GM10248 (cell line): ENCODE measurements at regions not wholly inside any gene's neighbourhood (a gene's known extent, or its start where the extent isn't known, plus 50 kb on each side); places are given as distances from the start of the nearest gene placed in this dataset.

Experiments used
- CTCF ChIA-PET: fragments of 300-600 bp; sonication (Branson Sonifier 250); formaldehyde crosslinking; extraction: SDS; loops from one replicate; lab custom pipeline; 2021; ENCODE audit warnings: antibody characterized with exemption; lab: Yijun Ruan, JAX
- POLR2A ChIA-PET: fragments of 350-650 bp; sonication (Branson Sonifier 250); formaldehyde crosslinking; extraction: SDS; loops from one replicate; lab custom pipeline; 2020; ENCODE audit warnings: antibody characterized with exemption; lab: Yijun Ruan, JAX
- DNase-seq: peaks from one replicate; pipeline ENCODE4 v3.0.0; 2012; ENCODE audit errors: extremely low spot score
- TF ChIP-seq, protein P1 (sequence below): IDR thresholded peaks from 2 replicates; pipeline ENCODE4 v1.5.1; 2012; ENCODE audit warnings: mild to moderate bottlenecking, low read depth; ENCODE audit errors: extremely low read depth, missing control alignments, control extremely low read depth

DNA sequence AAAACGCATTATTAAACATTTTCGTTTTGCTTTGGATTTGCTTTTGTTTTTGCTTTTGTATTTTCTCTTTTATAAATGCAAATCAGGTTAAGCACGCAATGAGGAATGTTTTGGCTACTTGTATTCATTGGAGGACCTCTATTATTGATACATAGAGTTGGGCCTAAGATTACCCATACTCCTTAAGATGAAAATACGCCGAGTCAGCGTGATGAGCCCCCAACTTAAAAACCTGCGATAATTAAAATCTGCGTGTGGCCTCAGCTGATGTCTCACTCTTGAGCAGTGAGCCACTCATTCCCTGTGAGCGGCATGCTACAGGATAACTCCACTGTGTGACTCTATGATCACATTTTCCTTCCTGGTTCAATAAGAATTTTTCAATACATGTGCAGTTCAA, 518.3 kb downstream of the IRX1 start:
- ChIA-PET POLR2A (no interaction called here), CTCF (interaction anchor here (1.3 to 1.8 kb wide), 2 partner anchors 15 to 18 kb away, joined by 3 to 5 read pairs; no protein-coding TSS in a partner anchor)
- TF ChIP-seq, protein P1, sequence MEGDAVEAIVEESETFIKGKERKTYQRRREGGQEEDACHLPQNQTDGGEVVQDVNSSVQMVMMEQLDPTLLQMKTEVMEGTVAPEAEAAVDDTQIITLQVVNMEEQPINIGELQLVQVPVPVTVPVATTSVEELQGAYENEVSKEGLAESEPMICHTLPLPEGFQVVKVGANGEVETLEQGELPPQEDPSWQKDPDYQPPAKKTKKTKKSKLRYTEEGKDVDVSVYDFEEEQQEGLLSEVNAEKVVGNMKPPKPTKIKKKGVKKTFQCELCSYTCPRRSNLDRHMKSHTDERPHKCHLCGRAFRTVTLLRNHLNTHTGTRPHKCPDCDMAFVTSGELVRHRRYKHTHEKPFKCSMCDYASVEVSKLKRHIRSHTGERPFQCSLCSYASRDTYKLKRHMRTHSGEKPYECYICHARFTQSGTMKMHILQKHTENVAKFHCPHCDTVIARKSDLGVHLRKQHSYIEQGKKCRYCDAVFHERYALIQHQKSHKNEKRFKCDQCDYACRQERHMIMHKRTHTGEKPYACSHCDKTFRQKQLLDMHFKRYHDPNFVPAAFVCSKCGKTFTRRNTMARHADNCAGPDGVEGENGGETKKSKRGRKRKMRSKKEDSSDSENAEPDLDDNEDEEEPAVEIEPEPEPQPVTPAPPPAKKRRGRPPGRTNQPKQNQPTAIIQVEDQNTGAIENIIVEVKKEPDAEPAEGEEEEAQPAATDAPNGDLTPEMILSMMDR: no peak
- DNase-seq: no peak

DNA sequence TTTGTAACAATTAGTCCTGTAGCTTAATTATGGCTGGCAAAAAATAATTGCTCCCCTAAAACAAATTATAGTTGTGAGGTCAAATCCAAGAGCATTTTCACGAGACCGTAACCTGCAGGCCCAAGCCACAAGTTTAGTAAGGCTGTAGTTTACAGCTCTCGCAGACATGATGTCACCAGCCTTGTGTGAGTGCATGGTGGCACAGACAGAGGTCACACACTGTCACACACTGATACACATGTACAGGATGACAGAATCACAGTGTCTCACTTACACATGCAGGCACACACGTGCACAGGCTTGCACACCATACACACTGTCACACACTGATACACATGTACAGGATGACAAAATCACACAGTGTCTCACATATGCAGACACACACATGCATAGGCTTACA, 518.8 kb downstream of the IRX1 start:
- TF ChIP-seq, protein P1: no peak
- CTCF ChIA-PET: no interaction called here
- no peak for DNase-seq
- POLR2A ChIA-PET: no interaction called here

DNA sequence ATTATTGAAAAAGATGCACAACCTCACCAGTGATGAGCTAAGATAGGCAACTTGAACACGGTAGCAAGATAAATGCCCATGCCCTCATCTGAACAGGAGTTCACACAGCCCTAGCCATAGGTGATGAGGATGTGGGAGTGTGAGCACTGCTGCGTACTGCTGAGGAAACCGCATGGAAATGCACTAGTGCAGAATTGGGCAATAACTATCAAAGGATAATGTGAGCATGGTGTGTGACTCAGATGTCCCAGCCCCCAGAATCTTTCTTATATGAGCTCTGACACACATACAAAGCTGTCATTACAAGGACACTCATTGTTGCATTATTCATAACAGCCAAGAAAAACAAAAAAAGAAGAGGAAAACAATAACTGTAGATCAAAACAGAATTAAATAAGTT, 521.2 kb downstream of the IRX1 start:
- no peak for DNase-seq
- ChIA-PET CTCF (interaction anchor here (1.5 kb wide), 1 partner anchor 9 kb away, joined by 4 read pairs; no protein-coding TSS in a partner anchor), POLR2A (no interaction called here)
- TF ChIP-seq, protein P1: no peak

DNA sequence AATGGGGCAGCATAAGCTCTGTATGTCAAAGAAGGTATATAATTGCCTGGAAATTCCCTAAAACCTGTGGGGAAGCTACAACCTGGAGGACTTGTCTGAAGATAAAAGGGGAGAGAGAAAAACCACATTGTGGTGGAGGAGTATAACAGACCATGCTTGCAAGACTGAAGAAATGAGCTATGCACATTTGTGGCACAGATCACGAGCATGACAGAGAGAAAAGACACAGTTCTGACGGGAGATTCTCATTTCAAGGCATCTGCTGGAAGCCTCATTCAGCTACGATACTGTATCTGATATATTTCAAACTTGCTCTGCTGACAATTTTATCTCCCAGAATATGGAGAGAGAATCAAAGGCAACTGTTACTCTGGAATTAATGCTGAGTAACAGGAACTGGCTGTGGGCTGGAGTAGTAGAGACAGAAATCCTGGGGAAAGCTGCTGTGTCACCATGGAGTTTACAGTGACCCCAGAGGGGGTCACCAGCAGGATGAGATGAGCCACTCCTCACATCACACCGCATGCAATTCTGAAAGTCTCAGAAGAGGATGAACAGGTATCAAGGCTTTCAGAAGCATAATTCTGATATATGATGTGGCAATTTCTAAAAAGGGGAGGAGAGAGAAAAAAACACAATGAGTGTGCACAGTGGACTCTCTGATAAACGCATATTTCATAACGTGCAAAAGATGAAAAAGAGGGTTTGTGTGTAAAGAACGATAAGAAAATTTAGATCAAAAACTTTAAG, 528.8 kb downstream of the IRX1 start:
- POLR2A ChIA-PET: no interaction called here
- TF ChIP-seq, protein P1: no peak
- DNase-seq: no peak
- CTCF ChIA-PET: no interaction called here

DNA sequence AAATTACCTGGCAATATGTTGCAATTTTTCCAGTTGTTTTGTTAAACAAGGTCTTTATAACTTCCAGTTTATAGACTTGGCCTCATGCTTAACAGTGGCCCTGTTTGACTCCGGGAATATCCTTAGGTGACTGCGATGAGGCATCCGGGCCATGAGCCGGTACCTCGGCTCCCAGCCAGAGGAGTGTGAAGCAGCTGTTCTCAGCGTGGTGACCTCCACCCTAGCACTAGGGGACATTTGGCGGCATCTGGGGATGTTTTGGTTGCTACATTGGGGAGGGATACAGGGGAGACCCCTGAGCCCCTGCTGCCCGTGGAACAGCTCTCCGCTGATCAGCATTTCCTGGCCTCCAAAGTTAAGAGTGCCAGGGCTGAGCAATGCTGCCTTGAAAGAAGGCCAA, 533.4 kb downstream of the IRX1 start:
- TF ChIP-seq, protein P1: no peak
- ChIA-PET POLR2A (no interaction called here), CTCF (interaction anchor here (1.4 kb wide), 2 partner anchors 16 kb away, joined by 3 to 5 read pairs; no protein-coding TSS in a partner anchor)
- no peak for DNase-seq

DNA sequence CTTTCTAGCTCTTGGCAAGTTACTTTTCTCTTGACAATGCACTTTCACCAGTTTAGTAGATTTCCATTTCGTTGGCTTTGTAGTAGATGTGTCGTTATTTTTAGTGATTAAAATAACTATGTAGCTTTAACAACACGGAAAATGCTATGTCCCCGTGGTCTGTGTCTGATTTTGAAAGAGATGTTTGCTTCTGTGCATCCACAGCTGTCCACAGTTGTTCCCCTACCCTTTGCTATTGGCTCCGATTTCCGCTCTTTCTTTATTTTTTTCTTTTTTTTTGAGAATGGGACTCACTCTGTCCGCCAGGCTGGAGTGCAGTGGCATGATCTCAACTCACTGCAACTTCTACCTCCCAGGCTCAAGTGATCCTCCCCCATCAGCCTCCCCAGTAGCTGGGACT, 533.9 kb downstream of the IRX1 start:
- CTCF ChIA-PET: interaction anchor here (1.4 kb wide), 1 partner anchor 17 kb away, joined by 5 read pairs; no protein-coding TSS in a partner anchor
- TF ChIP-seq, protein P1: no peak
- no peak for DNase-seq
- POLR2A ChIA-PET: no interaction called here
